ENCODE measurements at regions not wholly inside any gene's neighbourhood (a gene's known extent, or its start where the extent isn't known, plus 50 kb on each side); places are given as distances from the start of the nearest gene placed in this dataset.

GRCh38 chr6:170093276-170093657, 197.6 kb downstream of the DLL1 start:
- TF ChIP-seq POLR2AphosphoS5 (IDR thresholded peaks at IDR 0.05; ENCODE audit: insufficient read depth, low read depth, low read length) (no peak), CTCF (IDR thresholded peaks at IDR 0.05; ENCODE audit: extremely low read depth in 1 of 2, insufficient read depth in 1 of 2, low read depth in 1 of 2, low read length in 2 of 2) (no peak)
